Hepatocyte (in vitro differentiated cells): ENCODE measurements at regions not wholly inside any gene's neighbourhood (a gene's known extent, or its start where the extent isn't known, plus 50 kb on each side); places are given as distances from the start of the nearest gene placed in this dataset.

Experiments used
- CTCF ChIP-seq: fragments of 200-600 bp; sonication (generic); IDR thresholded peaks from 2 replicates; pipeline ENCODE4 v1.5.1; 2016; ENCODE audit warnings: antibody characterized with exemption, mild to moderate bottlenecking; ENCODE audit not compliant: poor library complexity
- EZH2 ChIP-seq: fragments of 200-600 bp; sonication (generic); IDR thresholded peaks from 2 replicates; pipeline ENCODE4 v1.6.1; 2016; ENCODE audit warnings: antibody characterized with exemption, mild to moderate bottlenecking, borderline replicate concordance
- EZH2phosphoT487 ChIP-seq: fragments of 200-600 bp; sonication (generic); IDR thresholded peaks from one replicate; pipeline ENCODE4 v1.6.1; 2018; ENCODE audit warnings: antibody characterized with exemption, mild to moderate bottlenecking, low read depth, moderate library complexity; ENCODE audit not compliant: unreplicated experiment, severe bottlenecking

GRCh38 chr5:68627001-68627400 is 411.4 kb downstream of the PIK3R1 start:
- TF ChIP-seq CTCF (no peak), EZH2phosphoT487 (no peak), EZH2 (no peak)
